ENCODE measurements at regions not wholly inside any gene's neighbourhood (a gene's known extent, or its start where the extent isn't known, plus 50 kb on each side); places are given as distances from the start of the nearest gene placed in this dataset.
"Not testable (repeated sequence)": the region's sequence is repeated elsewhere in the genome, so short reads cannot be mapped to it uniquely, and the experiment has no call there.

- DNase-seq (ENCODE audit: low spot score) (no peak), FAIRE-seq (no peak)
Measured at GRCh38 chr4:34309383-34309906, 1934.9 kb downstream of the ARAP2 start.

- DNase-seq (ENCODE audit: low spot score) (no peak), FAIRE-seq (no peak)
Measured at GRCh38 chr4:34318773-34319172, 1925.5 kb downstream of the ARAP2 start.

- DNase-seq (ENCODE audit: low spot score) (no peak), FAIRE-seq (no peak)
Measured at GRCh38 chr4:34323549-34324320, 1920.6 kb downstream of the ARAP2 start.

- no peak for DNase-seq (ENCODE audit: low spot score)
- FAIRE-seq = no peak
Measured at GRCh38 chr4:34328939-34329338, 1915.4 kb downstream of the ARAP2 start.

GRCh38 chr4:34335156-34335555 lies 1909.2 kb downstream of the ARAP2 start:
- DNase-seq (ENCODE audit: low spot score); FAIRE-seq: not testable (repeated sequence)

GRCh38 chr4:34335556-34335955 lies 1908.8 kb downstream of the ARAP2 start:
- not testable (repeated sequence) for FAIRE-seq; DNase-seq (ENCODE audit: low spot score)

GRCh38 chr4:34362654-34363053 lies 1881.7 kb downstream of the ARAP2 start:
- FAIRE-seq (no peak), DNase-seq (ENCODE audit: low spot score) (no peak)

GRCh38 chr4:34363842-34364241 lies 1880.5 kb downstream of the ARAP2 start:
- DNase-seq (ENCODE audit: low spot score) (no peak), FAIRE-seq (no peak)

GRCh38 chr4:34365946-34366345 lies 1878.4 kb downstream of the ARAP2 start:
- FAIRE-seq = no peak
- DNase-seq (ENCODE audit: low spot score) = no peak

- FAIRE-seq = no peak
- no peak for DNase-seq (ENCODE audit: low spot score)
Measured at GRCh38 chr4:34371676-34372075, 1872.6 kb downstream of the ARAP2 start.

GRCh38 chr4:34372815-34373214 lies 1871.5 kb downstream of the ARAP2 start:
- no peak for DNase-seq (ENCODE audit: low spot score)
- no peak for FAIRE-seq

- DNase-seq (ENCODE audit: low spot score) = no peak
- FAIRE-seq = no peak
Measured at GRCh38 chr4:34373456-34373855, 1870.9 kb downstream of the ARAP2 start.

GRCh38 chr4:34412233-34412632 lies 1832.1 kb downstream of the ARAP2 start:
- DNase-seq (ENCODE audit: low spot score) = no peak
- no peak for FAIRE-seq

- FAIRE-seq = no peak
- no peak for DNase-seq (ENCODE audit: low spot score)
Measured at GRCh38 chr4:34412911-34413310, 1831.4 kb downstream of the ARAP2 start.

- no peak for DNase-seq (ENCODE audit: low spot score)
- FAIRE-seq = no peak
Measured at GRCh38 chr4:34417160-34417559, 1827.2 kb downstream of the ARAP2 start.

- DNase-seq (ENCODE audit: low spot score) (no peak), FAIRE-seq (no peak)
Measured at GRCh38 chr4:34419871-34420270, 1824.4 kb downstream of the ARAP2 start.

GRCh38 chr4:34422472-34423175 lies 1821.7 kb downstream of the ARAP2 start:
- FAIRE-seq = no peak

GRCh38 chr4:34432706-34433105 lies 1811.6 kb downstream of the ARAP2 start:
- no peak for FAIRE-seq

More at GRCh38 chr4:34422472-34423175, 1821.7 kb downstream of the ARAP2 start:
- no peak for DNase-seq (ENCODE audit: low spot score)

GRCh38 chr4:34434377-34434776 lies 1809.9 kb downstream of the ARAP2 start:
- DNase-seq (ENCODE audit: low spot score); FAIRE-seq: not testable (repeated sequence)

More at GRCh38 chr4:34432706-34433105, 1811.6 kb downstream of the ARAP2 start:
- no peak for DNase-seq (ENCODE audit: low spot score)

- no peak for DNase-seq (ENCODE audit: low spot score)
Measured at GRCh38 chr4:34464196-34464595, 1780.1 kb downstream of the ARAP2 start.

GRCh38 chr4:34466411-34466810 lies 1777.9 kb downstream of the ARAP2 start:
- DNase-seq (ENCODE audit: low spot score) (no peak), FAIRE-seq (no peak)

More at GRCh38 chr4:34464196-34464595, 1780.1 kb downstream of the ARAP2 start:
- no peak for FAIRE-seq

GRCh38 chr4:34469516-34469915 lies 1774.8 kb downstream of the ARAP2 start:
- no peak for FAIRE-seq

More at GRCh38 chr4:34469516-34469915, 1774.8 kb downstream of the ARAP2 start:
- DNase-seq (ENCODE audit: low spot score) = no peak
